Activated CD4-positive, alpha-beta T cell treated with anti-CD3 and anti-CD28 coated beads, Interleukin-2, amount 50 U/mL, for 24 hours (primary cell): ENCODE measurements at regions not wholly inside any gene's neighbourhood (a gene's known extent, or its start where the extent isn't known, plus 50 kb on each side); places are given as distances from the start of the nearest gene placed in this dataset.

Source experiments
- DNase-seq, 2 donors: peaks; one replicate each; pipeline ENCODE4 v3.0.0-alpha.2; 2020; ENCODE audit warnings: low read depth in 1 of 2, low spot score in 1 of 2

- no peak for DNase-seq
Observed at GRCh38 chr6:169970306-169970988, 219.0 kb downstream of the ERMARD start.

- DNase-seq = no peak
Observed at GRCh38 chr6:169969372-169970099, 218.1 kb downstream of the ERMARD start.

- DNase-seq = no peak
Observed at GRCh38 chr6:169968541-169969270, 217.3 kb downstream of the ERMARD start.

GRCh38 chr6:169967687-169968086 is 216.3 kb downstream of the ERMARD start:
- DNase-seq = no peak

DNA sequence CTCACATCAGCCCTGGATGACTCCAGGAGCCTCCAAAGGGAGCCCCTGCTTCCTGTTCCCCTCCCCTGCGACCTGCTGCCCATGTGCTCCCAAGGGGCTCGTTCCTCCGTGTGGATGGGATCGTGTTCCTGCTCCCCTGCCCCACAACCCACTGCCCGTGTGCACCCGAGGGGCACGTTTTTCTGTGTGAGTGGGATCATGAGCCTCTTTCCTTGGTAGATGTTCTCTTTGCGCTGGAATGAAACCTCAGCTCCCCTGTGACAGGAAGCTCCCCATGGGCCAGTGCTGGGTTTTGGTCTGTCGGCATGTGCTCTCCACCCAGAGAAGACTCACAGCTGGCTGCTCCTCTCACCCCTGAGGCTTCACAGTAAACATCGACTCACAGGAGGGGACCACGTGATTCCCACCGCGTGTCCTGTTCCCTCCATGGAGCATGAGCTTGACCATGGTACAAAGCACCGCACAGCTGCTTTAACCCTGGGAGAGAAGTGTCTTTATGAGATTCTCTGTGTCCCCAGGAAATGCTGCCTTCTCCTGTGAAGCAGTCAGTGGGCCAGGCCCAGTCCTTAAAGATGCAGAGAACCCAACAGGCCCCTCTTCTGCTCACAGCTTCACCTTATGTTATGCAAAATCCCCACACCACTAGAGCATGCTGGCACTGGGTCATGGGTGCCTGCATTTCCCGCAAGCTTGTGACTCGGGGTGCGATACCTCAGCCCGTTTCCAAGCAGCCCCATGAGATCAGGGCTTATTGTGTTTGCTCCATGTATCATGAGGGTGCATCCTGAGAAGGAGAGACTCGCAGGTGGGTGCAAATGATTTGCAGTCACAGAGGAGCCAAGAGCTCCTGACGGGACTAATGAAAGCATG is 215.1 kb downstream of the ERMARD start:
- DNase-seq = no peak

GRCh38 chr6:169965657-169966311 is 214.4 kb downstream of the ERMARD start:
- no peak for DNase-seq

- no peak for DNase-seq
Observed at GRCh38 chr6:169965239-169965638, 213.8 kb downstream of the ERMARD start.

GRCh38 chr6:169964486-169965180 is 213.2 kb downstream of the ERMARD start:
- DNase-seq = no peak

DNA sequence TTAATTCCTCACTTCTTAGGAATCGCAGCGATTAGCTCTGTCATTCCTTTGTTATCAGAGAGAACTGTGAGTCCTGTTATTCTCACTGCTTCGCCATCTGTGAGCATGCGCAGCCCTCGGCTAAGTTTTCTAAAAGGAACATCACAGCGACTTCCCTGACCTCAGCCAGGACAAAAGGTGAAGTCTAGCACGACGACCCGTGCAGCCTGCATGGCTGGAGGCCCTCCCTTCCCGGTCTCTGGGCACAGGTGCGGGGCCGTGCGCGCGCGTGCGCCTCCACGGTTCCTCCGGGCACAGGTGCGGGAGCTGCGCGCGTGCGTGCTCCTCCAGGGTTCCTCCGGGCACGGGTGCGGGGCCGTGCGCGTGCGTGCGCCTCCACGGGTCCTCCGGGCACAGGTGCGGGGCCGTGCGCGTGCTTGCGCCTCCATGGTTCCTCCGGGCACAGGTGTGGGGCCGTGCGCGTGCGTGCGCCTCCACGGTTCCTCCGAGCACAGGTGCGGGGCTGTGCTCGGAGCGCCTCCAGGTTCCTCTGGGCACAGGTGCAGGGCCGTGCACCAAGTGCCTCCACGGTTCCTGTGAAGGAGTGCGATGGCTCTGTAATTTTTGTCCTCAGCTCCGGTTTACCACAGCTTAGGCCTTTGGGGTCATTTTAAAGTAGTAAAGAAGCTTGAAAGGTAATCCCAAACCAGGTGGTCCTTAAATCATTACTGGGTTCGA is 212.3 kb downstream of the ERMARD start:
- DNase-seq = no peak

GRCh38 chr6:169962604-169963469 is 211.4 kb downstream of the ERMARD start:
- DNase-seq = no peak

GRCh38 chr6:169961772-169962561 is 210.5 kb downstream of the ERMARD start:
- no peak for DNase-seq

DNA sequence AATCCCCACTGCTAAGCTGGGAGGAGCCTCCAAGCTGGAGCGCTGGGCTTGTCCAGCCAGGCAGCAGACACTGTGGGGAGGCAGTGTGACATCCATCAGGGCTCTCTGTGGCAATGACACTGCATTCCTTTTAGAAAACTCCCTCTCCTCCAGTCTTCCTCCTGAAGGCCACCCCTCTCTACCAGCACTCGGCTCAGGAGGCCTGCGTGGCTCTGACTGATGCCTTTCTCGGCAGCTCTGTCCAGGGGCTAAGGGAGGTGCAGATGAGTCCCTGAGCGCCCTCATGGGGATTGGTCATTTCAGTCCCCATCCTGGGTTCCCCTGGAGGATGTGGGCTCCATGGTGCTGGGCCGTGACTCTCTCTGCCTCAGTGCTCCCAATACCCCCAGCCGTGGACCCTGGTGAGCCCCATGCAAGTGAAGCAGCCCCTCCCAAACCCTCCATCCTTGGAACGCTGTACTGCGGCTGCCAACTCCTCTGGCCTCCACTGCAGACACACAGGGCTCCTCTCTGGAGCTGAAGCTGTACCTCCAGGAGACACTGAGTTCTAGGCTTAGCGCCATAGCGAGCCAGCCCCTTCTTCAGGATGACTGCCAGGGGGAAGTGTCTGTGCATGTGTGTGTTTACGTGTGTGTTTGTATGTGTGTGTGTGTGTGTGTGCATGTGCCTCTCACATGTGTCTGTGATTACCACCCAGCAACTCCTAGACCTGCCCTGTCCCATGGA is 209.6 kb downstream of the ERMARD start:
- no peak for DNase-seq

GRCh38 chr6:169960521-169960885 is 209.1 kb downstream of the ERMARD start:
- DNase-seq = no peak

- no peak for DNase-seq
Observed at GRCh38 chr6:169960003-169960344, 208.6 kb downstream of the ERMARD start.

DNA sequence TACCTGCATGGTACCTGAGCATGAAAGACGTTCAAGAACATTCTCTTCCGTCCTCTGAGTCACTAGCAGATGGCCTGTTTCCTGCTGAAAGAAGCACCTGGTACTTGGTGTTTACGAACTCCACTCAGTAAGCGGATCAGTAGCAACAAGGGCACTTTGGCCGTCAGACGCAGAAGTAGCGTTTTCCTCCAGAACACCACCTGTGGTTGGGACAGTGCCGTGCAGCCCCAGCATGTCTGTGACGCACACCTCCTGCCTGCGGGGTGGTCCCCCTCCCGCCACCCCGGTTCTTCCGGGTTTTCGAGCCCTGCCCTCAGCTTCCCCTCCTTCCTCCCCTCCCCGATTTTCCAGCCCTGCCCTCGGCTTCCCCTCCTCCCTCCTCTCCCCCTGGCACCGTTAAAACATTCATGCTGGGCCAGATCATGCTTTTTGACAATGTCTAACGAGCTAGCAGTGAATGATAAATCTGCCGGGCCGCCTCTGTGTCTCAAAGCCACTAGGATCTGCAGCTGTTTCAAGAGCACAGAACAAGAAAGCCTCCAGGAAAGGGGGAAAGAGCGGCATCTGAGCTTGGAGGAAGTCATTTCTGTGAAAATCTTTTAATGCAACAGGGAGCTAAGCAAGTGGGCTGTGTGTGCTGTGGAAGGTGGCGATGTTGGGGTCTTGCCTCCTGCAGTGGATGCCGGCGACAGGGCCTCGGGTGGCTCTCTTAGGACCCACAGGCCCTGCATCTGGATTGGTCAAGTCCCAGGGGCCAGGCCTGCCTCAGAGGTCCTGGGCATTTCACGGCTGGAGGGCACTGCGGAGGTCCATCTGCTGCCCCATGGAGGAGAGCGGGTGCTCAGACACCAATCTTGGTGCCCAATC is 207.9 kb downstream of the ERMARD start:
- DNase-seq = peak in 1 of 2 donors; percentile 23

DNA sequence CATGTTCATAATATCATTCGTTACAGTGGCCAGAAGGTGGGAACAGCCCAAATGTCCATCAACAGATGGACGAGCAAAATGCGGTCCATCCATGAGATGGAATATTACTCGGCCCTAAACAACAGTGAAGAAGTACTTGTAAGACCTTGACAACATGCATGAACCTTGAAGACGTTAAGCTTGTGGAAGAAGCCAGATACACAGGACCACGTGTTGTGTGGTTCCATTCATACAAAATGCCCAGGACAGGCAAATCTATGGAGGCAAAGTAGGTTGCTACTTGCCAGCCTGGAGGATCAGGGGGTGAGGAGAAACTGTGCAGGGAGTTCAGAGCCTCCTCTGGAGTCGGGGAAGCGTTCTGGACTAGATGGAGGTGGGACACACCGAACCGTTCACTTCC is 207.1 kb downstream of the ERMARD start:
- DNase-seq = no peak
